Kidney (tissue), 13 donors: ENCODE measurements at regions not wholly inside any gene's neighbourhood (a gene's known extent, or its start where the extent isn't known, plus 50 kb on each side); places are given as distances from the start of the nearest gene placed in this dataset.

ENCODE experiments used
- DNase-seq, 5 donors: peaks; one replicate each; pipeline ENCODE4 v3.0.0-alpha.2; 2013 to 2020
- FAIRE-seq: peaks from 2 replicates; lab custom pipeline; 2012; peaks lifted over from hg19 to GRCh38; lab: Jason Lieb, UNC
- H3K27ac ChIP-seq, 2 donors: one replicate each; pipeline ENCODE4 v1.7.0; 2013; ENCODE audit warnings: low read depth in 2 of 2, low read length in 2 of 2, inconsistent platforms in 1 of 2
- H3K27me3 ChIP-seq: one replicate; pipeline ENCODE4 v1.7.1; 2013; ENCODE audit warnings: low read length, inconsistent platforms; ENCODE audit not compliant: control insufficient read depth, insufficient read depth
- H3K36me3 ChIP-seq, 3 donors: one replicate each; pipeline versions ENCODE4 v1.7.0 to v1.7.1; 2013; ENCODE audit warnings: low read length in 3 of 3, control low read depth in 1 of 3, inconsistent platforms in 1 of 3; ENCODE audit not compliant: insufficient read depth in 3 of 3, control insufficient read depth in 2 of 3
- H3K4me1 ChIP-seq, 3 donors: one replicate each; pipeline versions ENCODE4 v1.7.0 to v1.7.1; 2013; ENCODE audit warnings: low read length in 3 of 3, inconsistent platforms in 1 of 3, low read depth in 1 of 3; ENCODE audit not compliant: control insufficient read depth in 2 of 3, insufficient read depth in 2 of 3
- H3K4me3 ChIP-seq, 3 donors: one replicate each; pipeline versions ENCODE4 v1.7.0 to v1.8.1; 2013; ENCODE audit warnings: low read length in 3 of 3, control low read depth in 1 of 3, inconsistent platforms in 1 of 3
- H3K9ac ChIP-seq, 3 donors: one replicate each; pipeline versions ENCODE4 v1.7.0 to v1.7.1; 2013; ENCODE audit warnings: low read length in 3 of 3, control low read depth in 1 of 3, inconsistent platforms in 1 of 3
- H3K9me3 ChIP-seq, 3 donors: one replicate each; pipeline versions ENCODE4 v1.7.0 to v1.7.1; 2013; ENCODE audit warnings: low read length in 3 of 3, control low read depth in 1 of 3, inconsistent platforms in 1 of 3; ENCODE audit not compliant: control insufficient read depth in 2 of 3, insufficient read depth in 1 of 3
- intact Hi-C: fragments of 100-400 bp; cut with DNase I; formaldehyde crosslinking; loops from one replicate; pipeline ENCODE4 v1.11.1; 2022
- TF ChIP-seq, protein P1 (sequence below): IDR thresholded peaks from 3 replicates; pipeline ENCODE4 v1.5.1; 2012; ENCODE audit warnings: mild to moderate bottlenecking, moderate library complexity, borderline replicate concordance; ENCODE audit not compliant: insufficient read depth; ENCODE audit errors: extremely low read depth
- donor health status: control.
- donor health status: control.
- donor health status: control.
- donor health status: control.
- donor health status: control.
- donor health status: DM: yes; HTN: yes; CAD: no.
- donor health status: Normal renal cell carcinoma (clear cell type).

DNA sequence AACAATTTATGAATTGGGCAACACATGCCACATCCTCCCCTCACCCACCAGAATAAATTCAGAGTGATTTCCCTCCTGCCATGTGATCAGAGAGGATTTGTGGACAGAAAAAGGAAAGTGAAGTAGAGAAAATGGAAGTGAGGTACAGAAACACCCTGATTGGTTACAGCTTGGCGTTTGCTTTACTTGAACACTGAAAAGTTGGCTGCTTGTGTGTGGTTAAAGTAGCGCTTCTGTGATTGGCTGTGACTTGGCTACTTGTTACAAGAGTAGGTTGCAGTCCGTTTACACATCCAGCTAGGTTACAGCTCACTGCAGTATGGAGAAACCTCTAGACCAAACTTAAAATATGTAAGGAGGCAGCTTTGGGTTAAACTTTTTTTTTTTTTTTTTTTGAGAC is 205.2 kb upstream of the ZNF608 start:
- intact Hi-C loops, result no loop called here
- Histone ChIP-seq H3K4me1 (peaks cover 0 to 5% (median 4%) of the 10 kb centered on the region in 3 donors), H3K9me3 (no peaks in the 10 kb centered on the region), H3K27me3 (no peaks in the 10 kb centered on the region), H3K9ac (no peak overlapping the region), H3K36me3 (no peaks in the 10 kb centered on the region), H3K4me3 (no peak overlapping the region), H3K27ac (no peak overlapping the region)
- no peak for DNase-seq
- FAIRE-seq, result no peak
- TF ChIP-seq, protein P1, sequence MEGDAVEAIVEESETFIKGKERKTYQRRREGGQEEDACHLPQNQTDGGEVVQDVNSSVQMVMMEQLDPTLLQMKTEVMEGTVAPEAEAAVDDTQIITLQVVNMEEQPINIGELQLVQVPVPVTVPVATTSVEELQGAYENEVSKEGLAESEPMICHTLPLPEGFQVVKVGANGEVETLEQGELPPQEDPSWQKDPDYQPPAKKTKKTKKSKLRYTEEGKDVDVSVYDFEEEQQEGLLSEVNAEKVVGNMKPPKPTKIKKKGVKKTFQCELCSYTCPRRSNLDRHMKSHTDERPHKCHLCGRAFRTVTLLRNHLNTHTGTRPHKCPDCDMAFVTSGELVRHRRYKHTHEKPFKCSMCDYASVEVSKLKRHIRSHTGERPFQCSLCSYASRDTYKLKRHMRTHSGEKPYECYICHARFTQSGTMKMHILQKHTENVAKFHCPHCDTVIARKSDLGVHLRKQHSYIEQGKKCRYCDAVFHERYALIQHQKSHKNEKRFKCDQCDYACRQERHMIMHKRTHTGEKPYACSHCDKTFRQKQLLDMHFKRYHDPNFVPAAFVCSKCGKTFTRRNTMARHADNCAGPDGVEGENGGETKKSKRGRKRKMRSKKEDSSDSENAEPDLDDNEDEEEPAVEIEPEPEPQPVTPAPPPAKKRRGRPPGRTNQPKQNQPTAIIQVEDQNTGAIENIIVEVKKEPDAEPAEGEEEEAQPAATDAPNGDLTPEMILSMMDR, result no peak

- H3K27me3 ChIP-seq, result no peaks in the 10 kb centered on the region
- FAIRE-seq (no peak), DNase-seq (no peak)
- no peak overlapping the region for H3K9ac ChIP-seq
- H3K4me1 ChIP-seq, result peaks cover 0 to 5% (median 4%) of the 10 kb centered on the region in 3 donors
- H3K4me3 ChIP-seq, result no peak overlapping the region
- no peaks in the 10 kb centered on the region for H3K36me3 ChIP-seq
- TF ChIP-seq, protein P1, result no peak
- no peaks in the 10 kb centered on the region for H3K9me3 ChIP-seq
- no peak overlapping the region for H3K27ac ChIP-seq
- intact Hi-C loops, result no loop called here
Measured at GRCh38 chr5:124952079-124952478, 205.6 kb upstream of the ZNF608 start.

DNA sequence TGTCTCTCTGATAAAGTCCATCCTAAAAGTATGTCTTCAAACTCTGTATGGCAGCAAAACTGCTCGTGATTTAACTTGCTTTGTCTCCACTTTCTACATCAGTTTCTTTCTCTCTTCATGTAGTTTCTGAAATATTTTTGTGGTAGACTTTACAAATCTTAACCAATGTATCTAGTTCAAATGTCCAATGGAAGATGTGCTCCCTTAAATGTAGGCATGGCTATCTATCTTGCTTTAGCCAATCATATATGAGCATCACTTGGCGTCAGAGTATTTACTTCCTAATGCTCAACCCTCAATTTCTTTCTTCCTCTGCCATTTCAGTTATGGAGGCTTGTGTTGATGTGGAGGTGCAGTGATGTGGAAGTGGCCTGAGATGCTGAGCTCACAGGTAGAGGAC is 206.1 kb upstream of the ZNF608 start:
- no peak for FAIRE-seq
- Histone ChIP-seq H3K36me3 (no peaks in the 10 kb centered on the region), H3K27ac (no peak overlapping the region), H3K4me1 (peaks cover 0 to 5% (median 4%) of the 10 kb centered on the region in 3 donors), H3K9me3 (no peaks in the 10 kb centered on the region), H3K4me3 (no peak overlapping the region), H3K27me3 (no peaks in the 10 kb centered on the region), H3K9ac (no peak overlapping the region)
- no peak for DNase-seq
- intact Hi-C loops, result no loop called here
- TF ChIP-seq, protein P1, result no peak

GRCh38 chr5:124954784-124955183 is 208.3 kb upstream of the ZNF608 start:
- Histone ChIP-seq H3K9me3 (no peaks in the 10 kb centered on the region), H3K36me3 (no peaks in the 10 kb centered on the region), H3K4me1 (no peaks in the 10 kb centered on the region), H3K27me3 (no peaks in the 10 kb centered on the region), H3K4me3 (no peak overlapping the region), H3K27ac (no peak overlapping the region), H3K9ac (no peak overlapping the region)
- FAIRE-seq (no peak), DNase-seq (no peak)
- TF ChIP-seq, protein P1, result no peak
- intact Hi-C loops, result no loop called here
